IPS-15b (cell line): ENCODE measurements at regions not wholly inside any gene's neighbourhood (a gene's known extent, or its start where the extent isn't known, plus 50 kb on each side); places are given as distances from the start of the nearest gene placed in this dataset.
"Not testable (repeated sequence)": the region's sequence is repeated elsewhere in the genome, so short reads cannot be mapped to it uniquely, and the experiment has no call there.

Experiments used
- H3K27me3 ChIP-seq: one replicate; pipeline ENCODE4 v1.6.1; 2013; ENCODE audit warnings: low read length; ENCODE audit not compliant: control insufficient read depth, insufficient read depth
- H3K36me3 ChIP-seq: one replicate; pipeline ENCODE4 v1.6.1; 2013; ENCODE audit warnings: low read length; ENCODE audit not compliant: control insufficient read depth, insufficient read depth
- H3K4me1 ChIP-seq: one replicate; pipeline ENCODE4 v1.6.1; 2013; ENCODE audit warnings: mild to moderate bottlenecking, low read length; ENCODE audit not compliant: control insufficient read depth, insufficient read depth
- H3K4me3 ChIP-seq: one replicate; pipeline ENCODE4 v1.5.1; 2013; ENCODE audit warnings: low read depth, low read length
- H3K9ac ChIP-seq: one replicate; pipeline ENCODE4 v1.6.1; 2013; ENCODE audit warnings: low read depth, mild to moderate bottlenecking, low read length
- H3K9me3 ChIP-seq: one replicate; pipeline ENCODE4 v1.6.1; 2013; ENCODE audit warnings: mild to moderate bottlenecking, low read length; ENCODE audit not compliant: control insufficient read depth, insufficient read depth

DNA sequence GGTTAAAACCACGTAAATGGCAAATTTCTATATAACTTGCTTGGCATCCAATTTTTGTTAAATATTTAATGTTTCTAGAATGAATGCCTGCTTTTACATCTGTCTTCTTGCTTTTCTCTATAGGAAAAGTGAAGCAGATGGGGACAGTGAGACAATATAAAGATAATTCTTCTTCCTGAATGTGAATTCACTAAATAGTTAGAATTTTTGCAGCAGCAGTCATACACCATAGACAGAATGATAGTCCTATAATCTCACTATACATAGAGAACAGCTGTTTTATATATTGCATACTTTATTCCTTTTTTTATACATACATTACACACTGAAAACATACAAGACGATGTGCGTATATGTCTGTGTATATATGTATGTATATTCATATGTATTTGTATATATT, 1127.3 kb downstream of the PCDH9 start:
- Histone ChIP-seq H3K9me3 (no peaks in the 10 kb centered on the region), H3K27me3 (no peaks in the 10 kb centered on the region), H3K4me1 (no peaks in the 10 kb centered on the region), H3K4me3 (no peak overlapping the region), H3K36me3 (no peaks in the 10 kb centered on the region), H3K9ac (no peak overlapping the region)

DNA sequence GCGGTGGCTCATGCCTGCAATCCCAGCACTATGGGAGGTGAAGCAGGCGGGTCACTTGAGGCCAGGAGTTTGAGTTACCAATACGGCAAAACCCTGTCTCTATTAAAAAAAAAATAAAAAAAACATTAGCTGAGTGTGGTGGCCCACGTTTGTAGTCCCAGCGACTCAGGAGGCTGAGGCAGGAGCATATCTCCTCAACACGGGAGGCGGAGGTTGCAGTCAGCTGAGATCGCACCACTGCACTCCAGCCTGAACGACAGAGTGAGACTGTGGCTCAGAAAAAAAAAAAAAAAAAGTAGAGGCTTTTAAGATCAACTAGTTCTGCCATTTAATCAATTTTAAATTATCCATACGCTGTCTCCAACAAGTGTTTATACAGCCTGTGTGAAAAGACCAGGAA, 1130.3 kb downstream of the PCDH9 start:
- H3K4me1 ChIP-seq = no peaks in the 10 kb centered on the region
- H3K27me3 ChIP-seq = no peaks in the 10 kb centered on the region
- no peaks in the 10 kb centered on the region for H3K36me3 ChIP-seq
- H3K9ac ChIP-seq = no peak overlapping the region
- H3K9me3 ChIP-seq = no peaks in the 10 kb centered on the region
- H3K4me3 ChIP-seq = no peak overlapping the region

DNA sequence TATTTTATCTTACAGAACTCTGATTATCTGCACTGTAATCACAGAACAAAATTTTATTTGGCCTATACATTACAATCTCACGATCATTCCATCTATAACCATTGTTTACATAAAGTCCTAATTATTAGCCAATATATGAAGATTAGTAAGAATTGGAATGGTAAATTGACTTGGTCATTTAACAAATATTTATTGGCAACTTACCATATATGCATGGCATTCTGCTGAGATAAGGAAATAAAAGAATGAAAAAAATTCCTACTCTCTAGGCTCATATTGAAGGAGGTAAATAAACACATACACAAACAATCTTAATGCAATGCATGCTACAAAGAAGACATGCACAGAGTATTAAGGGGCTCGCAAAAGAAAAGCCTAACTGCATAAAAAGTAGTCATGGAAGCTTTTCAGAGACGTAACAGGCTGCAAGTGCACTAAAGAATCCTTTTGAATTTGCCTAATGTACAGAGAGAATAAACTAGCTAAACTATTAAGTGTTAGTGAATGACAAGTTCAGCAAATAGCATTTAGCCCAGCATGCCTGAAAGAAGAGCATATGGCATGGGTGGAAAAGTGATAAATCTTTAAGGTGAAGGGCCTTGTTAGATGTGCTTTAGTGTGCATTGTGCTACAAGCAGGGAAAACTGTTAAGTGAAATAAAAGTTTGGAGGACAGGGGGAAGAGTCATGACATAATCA, 1131.1 kb downstream of the PCDH9 start:
- H3K36me3 ChIP-seq = no peaks in the 10 kb centered on the region

DNA sequence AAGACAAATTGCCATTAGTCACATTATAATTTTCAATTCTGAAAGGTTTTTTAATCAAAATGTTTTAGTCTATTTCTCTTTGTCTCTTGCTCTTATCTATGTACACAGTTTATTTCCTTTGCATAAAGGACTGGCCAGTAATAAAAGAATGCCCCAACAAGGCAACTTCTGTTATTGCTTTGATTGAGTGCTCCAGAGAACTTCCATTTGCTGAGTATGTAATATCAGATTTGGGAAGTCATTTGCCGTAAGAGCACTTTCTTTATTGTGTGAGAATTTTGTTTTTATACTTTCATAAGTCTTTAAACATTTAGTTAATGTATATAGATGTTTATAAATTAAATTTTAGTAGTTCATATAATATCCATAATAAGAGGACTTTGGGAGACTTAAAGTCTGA, 1140.4 kb downstream of the PCDH9 start:
- Histone ChIP-seq H3K4me3 (no peak overlapping the region), H3K4me1 (no peaks in the 10 kb centered on the region), H3K36me3 (no peaks in the 10 kb centered on the region), H3K27me3 (no peaks in the 10 kb centered on the region), H3K9ac (no peak overlapping the region), H3K9me3 (no peaks in the 10 kb centered on the region)

More for the DNA sequence above, 1131.1 kb downstream of the PCDH9 start:
- H3K4me1 ChIP-seq = no peaks in the 10 kb centered on the region
- no peaks in the 10 kb centered on the region for H3K27me3 ChIP-seq
- H3K9me3 ChIP-seq = no peaks in the 10 kb centered on the region
- H3K4me3 ChIP-seq = no peak overlapping the region
- H3K9ac ChIP-seq = no peak overlapping the region

DNA sequence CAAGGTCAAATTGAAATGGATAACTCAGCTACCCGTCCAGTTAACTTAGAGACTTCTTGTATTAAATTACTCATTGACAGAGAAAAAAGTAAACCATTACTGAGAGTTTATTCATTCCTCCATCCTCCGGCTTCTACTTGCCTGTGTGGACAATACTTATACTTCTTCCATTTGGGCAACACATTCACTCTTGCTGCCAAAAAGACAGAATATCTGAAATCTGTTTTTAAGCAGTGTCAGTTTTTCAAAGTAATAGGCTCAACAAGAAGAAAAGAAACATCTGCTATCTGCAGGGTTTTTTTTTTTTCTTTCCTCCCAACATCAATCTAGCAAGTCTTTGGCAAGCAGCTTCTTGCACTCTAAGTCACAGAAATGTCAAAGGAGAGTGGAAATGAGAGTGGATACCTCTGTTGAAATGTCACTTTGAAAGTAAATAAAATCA, 1142.8 kb downstream of the PCDH9 start:
- Histone ChIP-seq H3K4me1 (no peaks in the 10 kb centered on the region), H3K4me3 (no peak overlapping the region), H3K9me3 (no peaks in the 10 kb centered on the region), H3K36me3 (no peaks in the 10 kb centered on the region), H3K27me3 (no peaks in the 10 kb centered on the region), H3K9ac (no peak overlapping the region)

DNA sequence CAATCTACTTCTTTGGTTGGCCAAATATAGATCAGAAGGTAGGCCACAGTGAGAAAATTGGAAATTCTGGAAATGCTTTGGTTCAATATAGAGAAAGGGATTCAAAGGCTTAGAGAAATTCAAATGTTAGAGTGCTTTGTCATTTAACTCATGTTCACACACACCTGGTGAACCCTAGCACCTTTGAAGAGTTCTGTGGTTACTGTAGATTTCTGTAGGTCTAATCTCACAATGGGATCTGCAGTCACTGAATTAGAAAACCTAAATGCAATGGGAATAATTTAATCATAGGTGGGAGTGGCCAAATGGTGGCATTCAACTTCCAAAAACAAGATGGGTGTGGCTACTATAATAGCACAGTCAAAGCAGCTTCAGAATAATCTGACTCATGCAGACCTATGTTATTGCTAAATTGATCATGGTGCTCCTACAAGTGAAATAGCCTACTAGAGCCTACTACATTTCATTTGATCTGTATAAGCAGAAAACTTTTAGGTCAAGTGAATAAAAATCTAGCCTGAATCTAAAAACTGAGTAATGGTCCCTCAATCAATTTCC, 1152.9 kb downstream of the PCDH9 start:
- no peaks in the 10 kb centered on the region for H3K27me3 ChIP-seq

DNA sequence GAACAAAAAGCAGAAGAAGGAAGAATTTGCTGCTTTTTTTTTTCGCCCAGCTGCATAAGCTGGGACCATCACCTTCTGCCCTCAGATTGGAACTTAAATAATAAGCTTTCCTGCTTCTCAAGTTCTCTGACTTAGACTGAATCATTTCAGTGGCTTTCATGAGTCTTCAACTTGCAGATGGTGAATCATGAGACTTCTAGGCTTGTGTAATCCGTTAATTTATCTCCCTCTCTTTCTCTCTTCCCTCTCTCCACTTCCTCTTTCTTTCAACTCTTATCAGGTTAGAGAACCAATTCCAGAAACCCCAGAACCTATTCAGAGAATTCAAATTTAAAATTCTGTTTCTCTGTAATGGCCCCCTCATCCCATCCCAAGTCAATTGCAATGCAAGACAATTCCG, 1153.7 kb downstream of the PCDH9 start:
- H3K4me1 ChIP-seq = no peaks in the 10 kb centered on the region
- no peaks in the 10 kb centered on the region for H3K27me3 ChIP-seq
- no peaks in the 10 kb centered on the region for H3K36me3 ChIP-seq
- H3K9me3 ChIP-seq = no peaks in the 10 kb centered on the region
- no peak overlapping the region for H3K9ac ChIP-seq
- no peak overlapping the region for H3K4me3 ChIP-seq

More for the DNA sequence above, 1152.9 kb downstream of the PCDH9 start:
- H3K4me1 ChIP-seq = no peaks in the 10 kb centered on the region
- no peak overlapping the region for H3K9ac ChIP-seq
- no peaks in the 10 kb centered on the region for H3K36me3 ChIP-seq
- no peaks in the 10 kb centered on the region for H3K9me3 ChIP-seq
- H3K4me3 ChIP-seq = no peak overlapping the region

DNA sequence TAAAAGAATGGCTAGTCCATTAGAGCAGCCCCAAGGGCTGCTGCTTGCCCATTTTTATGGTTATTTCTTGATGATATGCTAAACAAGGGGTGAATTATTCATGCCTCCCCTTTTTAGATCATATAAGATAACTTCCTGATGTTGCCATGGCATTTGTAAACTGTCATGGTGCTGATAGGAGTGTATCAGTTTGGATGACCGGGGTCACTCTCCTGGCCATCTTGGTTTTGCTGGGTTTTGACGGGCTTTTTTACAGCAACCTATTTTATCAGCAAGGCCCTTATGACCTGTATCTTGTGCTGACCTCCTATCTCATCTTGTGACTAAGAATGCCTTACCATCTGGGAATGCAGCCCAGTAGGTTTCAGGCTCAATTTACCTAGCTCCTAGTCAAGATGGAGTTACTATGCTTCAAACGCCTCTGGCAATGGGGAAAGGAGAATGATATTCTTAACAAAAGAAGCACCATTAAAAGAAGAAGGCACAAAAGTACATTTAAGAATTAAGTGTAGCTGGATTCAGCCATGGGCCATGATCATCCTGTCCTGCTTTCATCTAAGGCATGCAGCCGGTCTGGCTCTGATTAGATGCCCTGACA, 1156.0 kb downstream of the PCDH9 start:
- no peaks in the 10 kb centered on the region for H3K27me3 ChIP-seq
- H3K9ac ChIP-seq = no peak overlapping the region
- H3K4me3 ChIP-seq = no peak overlapping the region
- H3K9me3 ChIP-seq = no peaks in the 10 kb centered on the region
- H3K4me1 ChIP-seq = no peaks in the 10 kb centered on the region
- no peaks in the 10 kb centered on the region for H3K36me3 ChIP-seq

DNA sequence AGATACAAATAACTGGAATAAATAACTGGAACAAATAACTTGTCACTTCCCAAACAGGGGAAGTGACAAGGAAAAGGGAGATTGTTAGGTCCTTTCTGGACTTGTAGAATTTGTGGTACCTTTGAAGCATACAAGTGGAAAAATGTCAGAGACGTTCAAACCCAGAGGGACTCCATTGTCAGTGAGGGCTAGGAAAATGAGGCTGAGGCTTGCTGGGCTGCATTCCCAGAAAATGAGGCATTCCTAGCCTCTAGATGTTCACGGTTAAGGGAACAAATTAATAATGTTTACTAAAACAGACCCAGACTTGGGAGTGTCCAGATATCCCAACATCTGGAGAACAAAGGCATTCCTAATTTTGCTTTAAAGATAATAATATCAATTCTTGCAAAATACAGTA, 1158.0 kb downstream of the PCDH9 start:
- not testable (repeated sequence) for H3K36me3 ChIP-seq, H3K4me1 ChIP-seq, H3K4me3 ChIP-seq, H3K9ac ChIP-seq, H3K27me3 ChIP-seq, H3K9me3 ChIP-seq

DNA sequence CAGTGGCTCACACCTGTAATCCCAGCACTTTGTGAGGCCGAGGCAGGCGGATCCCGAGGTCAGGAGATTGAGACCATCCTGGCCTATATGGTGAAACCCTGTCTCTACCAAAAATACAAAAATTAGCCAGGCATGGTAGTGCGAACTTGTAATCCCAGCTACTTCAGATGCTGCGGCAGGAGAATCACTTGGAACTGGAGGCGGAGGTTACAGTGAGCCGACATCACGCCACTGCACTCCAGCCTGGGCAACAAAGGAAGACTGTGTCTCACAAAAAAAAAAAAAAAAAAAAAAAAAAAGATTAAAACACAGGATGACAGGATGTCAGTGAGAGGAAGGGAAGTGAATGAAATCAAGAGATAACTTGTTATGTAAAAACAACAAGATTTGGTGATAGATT, 1158.5 kb downstream of the PCDH9 start:
- Histone ChIP-seq H3K36me3 (no peaks in the 10 kb centered on the region), H3K27me3 (no peaks in the 10 kb centered on the region), H3K9ac (no peak overlapping the region), H3K9me3 (no peaks in the 10 kb centered on the region), H3K4me1 (no peaks in the 10 kb centered on the region), H3K4me3 (no peak overlapping the region)

DNA sequence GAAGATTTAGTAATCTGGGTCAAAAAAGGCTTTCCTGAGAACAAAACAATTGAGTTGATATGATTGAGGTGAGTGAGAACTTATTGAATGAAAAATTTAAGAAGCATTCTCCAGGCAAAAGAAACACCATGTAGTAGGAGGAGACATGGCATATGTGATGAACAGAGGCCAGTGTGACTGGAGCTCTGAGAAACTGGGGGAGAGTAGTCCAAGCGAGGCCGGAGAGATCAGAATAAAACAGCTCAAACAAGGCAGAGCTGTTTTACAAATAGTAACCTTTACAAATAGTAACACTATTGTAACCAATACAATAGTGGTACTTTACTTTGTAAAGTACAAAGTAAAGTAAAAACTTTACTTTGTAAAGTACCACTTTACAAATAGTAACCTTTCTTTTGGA, 1159.1 kb downstream of the PCDH9 start:
- no peak overlapping the region for H3K9ac ChIP-seq
- H3K9me3 ChIP-seq = no peaks in the 10 kb centered on the region
- H3K4me1 ChIP-seq = no peaks in the 10 kb centered on the region
- no peaks in the 10 kb centered on the region for H3K36me3 ChIP-seq
- no peaks in the 10 kb centered on the region for H3K27me3 ChIP-seq
- no peak overlapping the region for H3K4me3 ChIP-seq

DNA sequence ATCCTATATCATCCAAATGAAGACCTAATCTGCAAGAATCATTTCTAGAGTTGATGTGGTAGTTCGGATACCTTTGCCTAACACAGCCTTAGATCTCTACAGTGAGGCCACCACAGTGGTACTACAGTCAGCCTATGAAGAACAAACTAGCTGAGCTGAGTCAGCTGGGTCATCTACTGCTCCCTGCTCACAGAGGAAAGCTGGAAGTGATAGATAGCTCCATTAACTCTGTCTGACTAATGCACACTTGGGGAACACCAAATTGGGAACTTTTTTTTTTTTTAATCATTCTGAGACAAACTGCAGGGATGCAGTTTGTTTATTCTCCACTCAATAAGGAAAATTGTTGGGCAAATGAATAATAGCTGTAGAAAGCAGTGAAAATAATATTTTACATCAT, 1160.6 kb downstream of the PCDH9 start:
- Histone ChIP-seq H3K9ac (no peak overlapping the region), H3K27me3 (no peaks in the 10 kb centered on the region), H3K9me3 (no peaks in the 10 kb centered on the region), H3K36me3 (no peaks in the 10 kb centered on the region), H3K4me3 (no peak overlapping the region), H3K4me1 (no peaks in the 10 kb centered on the region)
